GM23338 (cell line): ENCODE measurements at regions not wholly inside any gene's neighbourhood (a gene's known extent, or its start where the extent isn't known, plus 50 kb on each side); places are given as distances from the start of the nearest gene placed in this dataset.
"Not testable (repeated sequence)": the region's sequence is repeated elsewhere in the genome, so short reads cannot be mapped to it uniquely, and the experiment has no call there.

Experiments used
- CREB1 ChIP-seq: fragments of 250-450 bp; sonication (Bioruptor Pico); IDR thresholded peaks from 2 replicates; pipeline ENCODE4 v1.5.0; 2020; ENCODE audit warnings: low read depth, mild to moderate bottlenecking, moderate library complexity
- ETS1 ChIP-seq: IDR thresholded peaks from 2 replicates; pipeline ENCODE4 v1.6.1; 2016; ENCODE audit warnings: antibody characterized with exemption
- EZH2 ChIP-seq: fragments of 200-600 bp; sonication (generic); IDR thresholded peaks from one replicate; pipeline ENCODE4 v1.8.0; 2017; ENCODE audit warnings: antibody characterized with exemption, mild to moderate bottlenecking, low read depth; ENCODE audit not compliant: unreplicated experiment
- EZH2phosphoT487 ChIP-seq: fragments of 200-600 bp; sonication (generic); IDR thresholded peaks from one replicate; pipeline ENCODE4 v1.8.1; 2018; ENCODE audit warnings: antibody characterized with exemption; ENCODE audit not compliant: unreplicated experiment
- JUNB ChIP-seq: IDR thresholded peaks from one replicate; pipeline ENCODE4 v1.6.1; 2016; ENCODE audit warnings: antibody characterized with exemption; ENCODE audit not compliant: unreplicated experiment
- POLR2AphosphoS5 ChIP-seq: IDR thresholded peaks from 2 replicates; pipeline ENCODE4 v1.6.1; 2016; ENCODE audit warnings: antibody characterized with exemption, low read depth
- REST ChIP-seq: IDR thresholded peaks from one replicate; pipeline ENCODE4 v1.6.1; 2018; ENCODE audit warnings: antibody characterized with exemption; ENCODE audit not compliant: unreplicated experiment
- TF ChIP-seq, protein P1 (sequence below), 2 experiments: fragments of 200-600 bp in 1 of 2; sonication (generic) in 1 of 2; conservative IDR thresholded peaks; 2 replicates each; pipeline versions ENCODE4 v1.5.1 to v1.6.1; 2016 to 2017; ENCODE audit warnings: antibody characterized with exemption in 2 of 2, low read depth in 2 of 2, mild to moderate bottlenecking in 2 of 2, moderate library complexity in 1 of 2

DNA sequence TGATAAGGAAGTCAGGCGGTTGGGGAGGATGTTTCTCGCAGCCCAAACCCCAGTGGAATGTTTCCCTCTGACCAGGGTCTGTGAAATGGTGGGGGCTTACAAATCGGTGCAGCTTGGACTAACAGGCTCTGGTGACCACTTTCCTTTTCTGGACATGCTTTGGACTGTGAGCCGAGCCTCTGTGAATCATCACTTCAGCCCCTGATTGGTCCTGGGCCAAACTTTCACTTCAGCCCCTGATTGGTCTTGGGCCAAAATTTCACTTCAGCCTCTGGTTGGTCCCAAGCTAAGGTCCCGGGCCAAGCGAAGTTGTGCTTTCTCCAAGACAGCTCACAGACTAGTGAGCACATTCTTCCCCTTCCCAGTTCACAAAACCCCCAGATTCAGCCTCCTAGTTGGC is 223.7 kb upstream of the ANKRD20A1 start:
- TF ChIP-seq, protein P1, sequence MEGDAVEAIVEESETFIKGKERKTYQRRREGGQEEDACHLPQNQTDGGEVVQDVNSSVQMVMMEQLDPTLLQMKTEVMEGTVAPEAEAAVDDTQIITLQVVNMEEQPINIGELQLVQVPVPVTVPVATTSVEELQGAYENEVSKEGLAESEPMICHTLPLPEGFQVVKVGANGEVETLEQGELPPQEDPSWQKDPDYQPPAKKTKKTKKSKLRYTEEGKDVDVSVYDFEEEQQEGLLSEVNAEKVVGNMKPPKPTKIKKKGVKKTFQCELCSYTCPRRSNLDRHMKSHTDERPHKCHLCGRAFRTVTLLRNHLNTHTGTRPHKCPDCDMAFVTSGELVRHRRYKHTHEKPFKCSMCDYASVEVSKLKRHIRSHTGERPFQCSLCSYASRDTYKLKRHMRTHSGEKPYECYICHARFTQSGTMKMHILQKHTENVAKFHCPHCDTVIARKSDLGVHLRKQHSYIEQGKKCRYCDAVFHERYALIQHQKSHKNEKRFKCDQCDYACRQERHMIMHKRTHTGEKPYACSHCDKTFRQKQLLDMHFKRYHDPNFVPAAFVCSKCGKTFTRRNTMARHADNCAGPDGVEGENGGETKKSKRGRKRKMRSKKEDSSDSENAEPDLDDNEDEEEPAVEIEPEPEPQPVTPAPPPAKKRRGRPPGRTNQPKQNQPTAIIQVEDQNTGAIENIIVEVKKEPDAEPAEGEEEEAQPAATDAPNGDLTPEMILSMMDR (conservative IDR thresholded peaks at IDR 0.05; ENCODE audit: low read depth in 2 of 2) = not testable (repeated sequence)
- TF ChIP-seq REST; POLR2AphosphoS5; EZH2; EZH2phosphoT487; CREB1 (CRISPR knock-in tag); JUNB; ETS1: not testable (repeated sequence)
